ENCODE measurements at regions not wholly inside any gene's neighbourhood (a gene's known extent, or its start where the extent isn't known, plus 50 kb on each side); places are given as distances from the start of the nearest gene placed in this dataset.
A peak's percentile ranks its signal among the peaks of the same experiment; 100 is the strongest.

GRCh38 chr4:143286701-143287571 is 49.7 kb upstream of the GAB1 start:
- Histone ChIP-seq H3K27me3 (ENCODE audit: control insufficient read depth, insufficient read depth, low read length) (no peaks in the 10 kb centered on the region), H3K36me3 (ENCODE audit: control insufficient read depth, insufficient read depth, low read length) (no peaks in the 10 kb centered on the region), H3K4me3 (ENCODE audit: low read depth, low read length) (no peak overlapping the region)
- FAIRE-seq: no peak
- peak; percentile 88 for DNase-seq (ENCODE audit: low read depth)
- TF ChIP-seq CTCF (IDR thresholded peaks at IDR 0.05; ENCODE audit: insufficient read depth, low read length, severe bottlenecking): no peak

Data from bronchial epithelial cell (primary cell).